HCT116 (cell line): ENCODE measurements at regions not wholly inside any gene's neighbourhood (a gene's known extent, or its start where the extent isn't known, plus 50 kb on each side); places are given as distances from the start of the nearest gene placed in this dataset.

ENCODE experiments used
- ATAC-seq: fragments of 200-7000 bp; cut with Tn5 transposase; 2 replicates; pipeline ENCODE4 v1.9.1; 2020; ENCODE audit warnings: mild to moderate bottlenecking, moderate library complexity
- BruUV-seq: library from RNA; stranded (reverse); fragments of 400-500 nt; replicated peaks from 2 replicates; lab custom pipeline; 2021; lab: Mats Ljungman, UMichigan
- CTCF ChIA-PET: fragments of 300-600 bp; sonication (Branson Sonifier 250); formaldehyde crosslinking; loops from one replicate; lab custom pipeline; 2021; ENCODE audit warnings: antibody characterized with exemption; lab: Charles Lee
- POLR2A ChIA-PET: fragments of 300-600, 350-600 bp; sonication (Branson Sonifier 250); formaldehyde crosslinking; loops from one replicate; lab custom pipeline; 2021; ENCODE audit warnings: antibody characterized with exemption; lab: Charles Lee
- RAD21 ChIA-PET, 2 experiments: fragments of 300-600 bp; sonication (Branson Sonifier 250); formaldehyde crosslinking; loops; one replicate each; lab custom pipeline; 2023; ENCODE audit warnings: low total read pairs in 2 of 2; ENCODE audit not compliant: uncharacterized antibody in 2 of 2, unreplicated experiment in 2 of 2, low non-redundant PET in 1 of 2; lab: Charles Lee
- DNase-seq: peaks from one replicate; pipeline ENCODE4 v3.0.0-alpha.2; 2010; ENCODE audit warnings: low read depth, low spot score
- H2AFZ ChIP-seq: fragments of 200-600 bp; shearing (Covaris generic), sonication (generic); 2 replicates; pipeline ENCODE4 v1.6.1; 2017; ENCODE audit warnings: low read depth, mixed run types, mixed read lengths, antibody characterized with exemption, low read length; ENCODE audit not compliant: poor library complexity, severe bottlenecking
- H3K27ac ChIP-seq: 2 replicates; pipeline ENCODE4 v1.5.1; 2012; ENCODE audit warnings: low read depth, low read length
- H3K27me3 ChIP-seq: fragments of 200-600 bp; sonication (generic); 2 replicates; pipeline ENCODE4 v1.6.1; 2016; ENCODE audit warnings: mixed run types, low read length, mixed read lengths; ENCODE audit not compliant: insufficient read depth
- H3K36me3 ChIP-seq, 2 experiments: fragments of 200-500 bp in 1 of 2; fragments of 200-600 bp in 1 of 2; sonication (Bioruptor generic) in 1 of 2; sonication (generic) in 1 of 2; 2 replicates each; pipeline versions ENCODE4 v1.5.1 to v1.6.1; 2014 to 2016; ENCODE audit warnings: low read length in 2 of 2, inconsistent platforms in 1 of 2, mixed read lengths in 1 of 2, mixed run types in 1 of 2; ENCODE audit not compliant: insufficient read depth in 2 of 2, control insufficient read depth in 1 of 2
- H3K4me1 ChIP-seq, 2 experiments: fragments of 200-600 bp in 1 of 2; sonication (generic) in 1 of 2; 2 replicates each; pipeline versions ENCODE4 v1.5.1 to v1.6.1; 2012 to 2017; ENCODE audit warnings: low read length in 2 of 2, inconsistent platforms in 1 of 2, mild to moderate bottlenecking in 1 of 2, mixed read lengths in 1 of 2, mixed run types in 1 of 2, moderate library complexity in 1 of 2; ENCODE audit not compliant: insufficient read depth in 2 of 2, control insufficient read depth in 1 of 2
- H3K4me2 ChIP-seq: fragments of 200-600 bp; sonication (generic); 2 replicates; pipeline ENCODE4 v1.6.1; 2017; ENCODE audit warnings: mixed run types, low read length, mixed read lengths
- H3K4me3 ChIP-seq, 2 experiments: fragments of 200-600 bp in 1 of 2; sonication (generic) in 1 of 2; replicated peaks in 1 of 2; 2 replicates each; pipeline ENCODE4 v1.5.1; 2011 to 2016; ENCODE audit warnings: low read length in 2 of 2, control low read depth in 1 of 2, low read depth in 1 of 2, mild to moderate bottlenecking in 1 of 2, mixed read lengths in 1 of 2, mixed run types in 1 of 2
- H3K79me2 ChIP-seq: fragments of 200-600 bp; sonication (generic); 2 replicates; pipeline ENCODE4 v1.6.1; 2017; ENCODE audit warnings: mild to moderate bottlenecking, mixed run types, low read length, moderate library complexity, mixed read lengths; ENCODE audit not compliant: insufficient read depth
- H3K9ac ChIP-seq: fragments of 200-600 bp; sonication (generic); 2 replicates; pipeline ENCODE4 v1.6.1; 2016; ENCODE audit warnings: low read length, mixed read lengths
- H3K9me2 ChIP-seq: fragments of 200-600 bp; sonication (generic), shearing (Covaris generic); 2 replicates; pipeline ENCODE4 v1.6.1; 2017; ENCODE audit warnings: mixed run types, mild to moderate bottlenecking, moderate library complexity; ENCODE audit not compliant: insufficient read depth
- H3K9me3 ChIP-seq, 2 experiments: fragments of 200-500 bp in 1 of 2; fragments of 200-600 bp in 1 of 2; sonication (Bioruptor generic) in 1 of 2; sonication (generic) in 1 of 2; 2 replicates each; pipeline ENCODE4 v1.6.1; 2014 to 2017; ENCODE audit warnings: low read length in 2 of 2, mixed read lengths in 2 of 2, inconsistent platforms in 1 of 2, low read depth in 1 of 2, mild to moderate bottlenecking in 1 of 2, mixed run types in 1 of 2, moderate library complexity in 1 of 2; ENCODE audit not compliant: control insufficient read depth in 1 of 2, insufficient read depth in 1 of 2
- H4K20me1 ChIP-seq: fragments of 200-600 bp; sonication (generic), shearing (Covaris generic); 2 replicates; pipeline ENCODE4 v1.6.1; 2017; ENCODE audit warnings: mixed run types, mild to moderate bottlenecking, moderate library complexity; ENCODE audit not compliant: insufficient read depth
- CBX3 ChIP-seq: IDR thresholded peaks from 2 replicates; pipeline ENCODE4 v1.6.1; 2012; ENCODE audit warnings: low read depth
- EGR1 ChIP-seq: IDR thresholded peaks from 2 replicates; pipeline ENCODE4 v1.6.1; 2012; ENCODE audit warnings: low read depth
- ELF1 ChIP-seq: IDR thresholded peaks from 2 replicates; pipeline ENCODE4 v1.6.1; 2012; ENCODE audit warnings: low read depth, borderline replicate concordance
- FOSL1 ChIP-seq: IDR thresholded peaks from 2 replicates; pipeline ENCODE4 v1.6.1; 2012; ENCODE audit warnings: low read depth
- JUND ChIP-seq: IDR thresholded peaks from 2 replicates; pipeline ENCODE4 v1.6.1; 2012
- MAX ChIP-seq: IDR thresholded peaks from 2 replicates; pipeline ENCODE4 v1.6.1; 2012
- POLR2A ChIP-seq: IDR thresholded peaks from 2 replicates; pipeline ENCODE4 v1.7.0; 2011; ENCODE audit warnings: borderline replicate concordance; ENCODE audit not compliant: insufficient read depth, insufficient read length; ENCODE audit errors: extremely low read depth
- POLR2AphosphoS5 ChIP-seq: IDR thresholded peaks from 2 replicates; pipeline ENCODE4 v1.6.1; 2011; ENCODE audit warnings: mild to moderate bottlenecking, low read depth, low read length, moderate library complexity
- RAD21 ChIP-seq: IDR thresholded peaks from 2 replicates; pipeline ENCODE4 v1.6.1; 2012; ENCODE audit warnings: low read depth, mild to moderate bottlenecking
- REST ChIP-seq: IDR thresholded peaks from 2 replicates; pipeline ENCODE4 v1.6.1; 2012; ENCODE audit warnings: low read depth
- SIN3A ChIP-seq: IDR thresholded peaks from 2 replicates; pipeline ENCODE4 v1.6.1; 2012; ENCODE audit warnings: low read depth
- SP1 ChIP-seq: IDR thresholded peaks from 2 replicates; pipeline ENCODE4 v1.6.1; 2012; ENCODE audit warnings: low read depth
- YY1 ChIP-seq: IDR thresholded peaks from 2 replicates; pipeline ENCODE4 v1.6.1; 2011; ENCODE audit warnings: low read length, low read depth, moderate library complexity, mild to moderate bottlenecking; ENCODE audit not compliant: insufficient replicate concordance; ENCODE audit errors: extremely low read depth
- ZBTB33 ChIP-seq: IDR thresholded peaks from 2 replicates; pipeline ENCODE4 v1.6.1; 2011; ENCODE audit warnings: mild to moderate bottlenecking, low read length, moderate library complexity; ENCODE audit not compliant: insufficient replicate concordance; ENCODE audit errors: extremely low read depth
- ZFX ChIP-seq: fragments of 450-650 bp; IDR thresholded peaks from 2 replicates; pipeline ENCODE4 v1.6.1; 2017
- intact Hi-C: fragments of 100-400 bp; cut with micrococcal nuclease; formaldehyde crosslinking; loops from 2 replicates; pipeline ENCODE4 v1.10.0; 2022
- TF ChIP-seq, protein P1 (sequence below): IDR thresholded peaks from 2 replicates; pipeline ENCODE4 v1.6.1; 2012

GRCh38 chr12:45105996-45106395 lies 55.1 kb upstream of the DBX2 start:
- H3K36me3 ChIP-seq: no peaks in the 10 kb centered on the region
- no peaks in the 10 kb centered on the region for H3K9me2 ChIP-seq
- H2AFZ ChIP-seq: no peak overlapping the region
- ChIA-PET CTCF (no interaction called here), RAD21 (interaction anchor here in 1 of 2 experiments (0.9 kb wide), 1 partner anchor 14 kb away, joined by 3 read pairs; no protein-coding TSS in a partner anchor), POLR2A (no interaction called here)
- H3K9me3 ChIP-seq: no peaks in the 10 kb centered on the region
- H3K4me2 ChIP-seq: no peak overlapping the region
- no peaks in the 10 kb centered on the region for H3K79me2 ChIP-seq
- no peak overlapping the region for H3K27ac ChIP-seq
- H3K27me3 ChIP-seq: no peaks in the 10 kb centered on the region
- intact Hi-C loops: no loop called here
- no peak overlapping the region for H3K4me3 ChIP-seq
- no peaks in the 10 kb centered on the region for H4K20me1 ChIP-seq
- no TSS peak for BruUV-seq
- H3K9ac ChIP-seq: no peak overlapping the region
- no peaks in the 10 kb centered on the region for H3K4me1 ChIP-seq
- TF ChIP-seq SIN3A (no peak), REST (no peak), ZFX (no peak), POLR2A (no peak)
- DNase-seq (no peak), ATAC-seq (no peak)

GRCh38 chr12:45112306-45112705 lies 61.4 kb upstream of the DBX2 start:
- no peaks in the 10 kb centered on the region for H3K4me1 ChIP-seq
- H4K20me1 ChIP-seq: no peaks in the 10 kb centered on the region
- H3K9ac ChIP-seq: no peak overlapping the region
- no peaks in the 10 kb centered on the region for H3K79me2 ChIP-seq
- no peaks in the 10 kb centered on the region for H3K27me3 ChIP-seq
- POLR2A ChIA-PET: no interaction called here
- H3K9me3 ChIP-seq: no peaks in the 10 kb centered on the region
- TF ChIP-seq ELF1: no peak
- no peak for TF ChIP-seq RAD21
- no peak for TF ChIP-seq MAX
- TF ChIP-seq EGR1: no peak
- TF ChIP-seq SIN3A: no peak
- no peak for TF ChIP-seq ZBTB33
- TF ChIP-seq SP1: no peak
- no peak for TF ChIP-seq CBX3
- TF ChIP-seq JUND: no peak
- no peak for TF ChIP-seq ZFX
- TF ChIP-seq, protein P1, sequence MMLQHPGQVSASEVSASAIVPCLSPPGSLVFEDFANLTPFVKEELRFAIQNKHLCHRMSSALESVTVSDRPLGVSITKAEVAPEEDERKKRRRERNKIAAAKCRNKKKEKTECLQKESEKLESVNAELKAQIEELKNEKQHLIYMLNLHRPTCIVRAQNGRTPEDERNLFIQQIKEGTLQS: no peak
- no peak for TF ChIP-seq FOSL1
- no peak for TF ChIP-seq YY1
- TF ChIP-seq POLR2AphosphoS5: no peak
- TF ChIP-seq, all 23 proteins: peak for 0
- H3K36me3 ChIP-seq: no peaks in the 10 kb centered on the region
- H3K27ac ChIP-seq: no peak overlapping the region
- H2AFZ ChIP-seq: no peak overlapping the region
- no peak overlapping the region for H3K4me3 ChIP-seq
- no peak overlapping the region for H3K4me2 ChIP-seq
- intact Hi-C loops: no loop called here
- DNase-seq (no peak), ATAC-seq (no peak)
- H3K9me2 ChIP-seq: no peaks in the 10 kb centered on the region
- RAD21 ChIA-PET: no interaction called here
- no TSS peak for BruUV-seq
- CTCF ChIA-PET: interaction anchor here (1.1 kb wide), 1 partner anchor 10 kb away, joined by 3 read pairs; no protein-coding TSS in a partner anchor
